MV-4-11 (cell line): ENCODE measurements at regions not wholly inside any gene's neighbourhood (a gene's known extent, or its start where the extent isn't known, plus 50 kb on each side); places are given as distances from the start of the nearest gene placed in this dataset.
"Not testable (repeated sequence)": the region's sequence is repeated elsewhere in the genome, so short reads cannot be mapped to it uniquely, and the experiment has no call there.

Experiments
- DNase-seq: peaks from one replicate; lab custom pipeline; 2025; lab: John Stamatoyannopoulos, UW

DNA sequence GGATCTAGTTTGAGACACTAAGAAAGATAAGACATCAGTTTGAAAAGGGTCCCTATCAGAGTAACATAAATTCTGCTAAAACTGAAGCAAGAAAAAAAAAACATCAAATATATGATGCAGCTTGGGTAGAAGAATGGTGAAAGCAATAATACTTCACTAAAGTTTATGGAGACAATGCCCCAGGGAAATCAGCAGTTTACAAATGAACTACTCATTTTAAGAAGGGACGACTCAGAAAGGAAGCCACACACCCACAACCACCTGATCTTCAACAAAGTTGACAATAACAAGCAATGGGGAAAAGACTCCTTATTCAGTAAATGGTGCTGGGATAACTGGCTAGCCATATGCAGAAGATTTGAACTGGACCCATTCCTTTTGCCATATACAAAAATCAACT is 143.5 kb downstream of the TPBG start:
- DNase-seq, result no peak

DNA sequence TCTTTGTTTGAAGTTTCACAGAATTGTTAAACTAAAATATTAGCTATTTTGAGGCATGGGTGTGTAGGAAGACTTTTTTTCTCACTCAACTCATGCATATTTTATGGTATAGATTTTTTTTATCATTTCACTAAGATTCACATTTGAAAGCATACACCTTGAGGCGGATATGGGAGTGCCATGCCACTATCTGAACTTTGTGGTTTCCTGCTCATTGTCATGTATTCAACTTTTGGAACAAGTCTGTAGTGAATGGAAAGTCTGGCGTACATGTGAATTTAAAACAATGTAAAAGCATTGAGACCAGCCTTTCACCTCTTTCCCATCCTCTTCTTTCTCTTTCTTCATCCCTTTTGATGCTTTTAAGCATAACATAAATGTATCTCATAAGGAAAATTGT is 147.9 kb downstream of the TPBG start:
- no peak for DNase-seq

DNA sequence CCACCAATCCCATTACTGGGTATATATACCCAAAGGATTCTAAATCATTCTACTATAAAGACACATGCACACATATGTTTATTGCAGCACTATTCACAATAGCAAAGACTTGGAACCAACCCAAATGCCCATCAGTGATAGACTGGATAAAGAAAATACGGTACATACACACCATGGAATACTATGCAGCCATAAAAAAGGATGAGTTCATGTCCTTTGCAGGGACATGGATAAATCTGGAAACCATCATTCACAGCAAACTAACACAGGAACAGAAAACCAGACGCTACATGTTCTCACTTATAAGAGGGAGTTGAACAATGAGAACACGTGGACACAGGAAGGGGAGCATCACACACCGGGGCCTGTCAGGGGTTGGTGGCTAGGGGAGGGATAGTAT is 154.3 kb downstream of the TPBG start:
- not testable (repeated sequence) for DNase-seq

DNA sequence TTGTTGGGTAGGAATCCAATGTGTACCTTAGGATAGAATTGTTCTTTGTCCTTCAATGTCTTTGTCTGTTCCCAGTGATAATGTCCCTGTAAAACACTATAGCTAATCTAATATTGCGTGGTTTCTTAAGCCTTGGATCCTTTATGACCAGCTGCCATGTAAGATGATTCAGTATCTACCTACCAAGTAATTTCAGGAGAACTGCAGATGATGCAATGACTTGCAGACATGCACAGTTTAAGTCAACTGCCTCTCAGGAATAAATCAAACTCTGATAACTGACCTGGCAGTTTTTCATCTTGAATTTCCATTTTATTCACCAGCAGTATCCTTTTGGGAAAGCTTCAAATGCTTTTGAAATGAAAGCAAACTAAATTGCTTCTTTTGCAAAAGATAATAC is 157.8 kb downstream of the TPBG start:
- no peak for DNase-seq

DNA sequence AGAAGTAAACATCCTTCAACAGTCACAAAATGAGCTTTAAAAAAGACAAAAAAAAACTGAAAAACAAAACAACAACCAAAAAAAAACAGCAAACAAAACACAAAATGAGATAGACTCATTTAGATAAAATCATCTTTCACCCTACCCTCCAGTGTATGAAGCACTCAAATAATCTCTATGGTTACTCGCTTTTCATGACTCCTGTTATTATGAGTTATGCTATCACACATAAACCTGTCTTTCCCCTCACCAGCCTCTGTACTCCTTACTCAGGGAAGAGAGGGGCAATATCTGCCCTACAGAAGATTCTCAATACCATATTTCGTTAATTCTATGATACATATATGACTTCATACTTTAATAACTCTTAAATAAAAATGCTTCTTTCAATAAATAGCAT is 158.2 kb downstream of the TPBG start:
- DNase-seq, result no peak

DNA sequence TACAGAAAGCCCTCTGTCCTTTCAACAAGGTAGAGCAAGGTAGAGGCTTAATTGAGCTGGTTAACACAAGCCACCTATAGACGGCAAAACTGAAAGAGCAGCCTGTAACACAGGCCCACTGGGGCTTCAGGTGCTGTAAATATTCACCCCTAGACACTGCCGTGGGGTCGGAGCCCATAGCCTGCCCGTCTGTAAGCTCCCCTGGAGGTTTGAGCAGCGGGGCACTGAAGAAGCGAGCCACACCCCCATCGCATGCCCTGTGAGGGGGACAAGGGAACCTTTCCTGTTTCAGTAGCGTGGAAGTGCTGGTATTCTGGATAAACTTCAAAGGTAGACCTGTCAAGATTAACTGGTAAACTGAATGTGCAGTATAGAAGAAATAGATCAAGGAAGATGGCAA is 160.4 kb downstream of the TPBG start:
- DNase-seq, result no peak

DNA sequence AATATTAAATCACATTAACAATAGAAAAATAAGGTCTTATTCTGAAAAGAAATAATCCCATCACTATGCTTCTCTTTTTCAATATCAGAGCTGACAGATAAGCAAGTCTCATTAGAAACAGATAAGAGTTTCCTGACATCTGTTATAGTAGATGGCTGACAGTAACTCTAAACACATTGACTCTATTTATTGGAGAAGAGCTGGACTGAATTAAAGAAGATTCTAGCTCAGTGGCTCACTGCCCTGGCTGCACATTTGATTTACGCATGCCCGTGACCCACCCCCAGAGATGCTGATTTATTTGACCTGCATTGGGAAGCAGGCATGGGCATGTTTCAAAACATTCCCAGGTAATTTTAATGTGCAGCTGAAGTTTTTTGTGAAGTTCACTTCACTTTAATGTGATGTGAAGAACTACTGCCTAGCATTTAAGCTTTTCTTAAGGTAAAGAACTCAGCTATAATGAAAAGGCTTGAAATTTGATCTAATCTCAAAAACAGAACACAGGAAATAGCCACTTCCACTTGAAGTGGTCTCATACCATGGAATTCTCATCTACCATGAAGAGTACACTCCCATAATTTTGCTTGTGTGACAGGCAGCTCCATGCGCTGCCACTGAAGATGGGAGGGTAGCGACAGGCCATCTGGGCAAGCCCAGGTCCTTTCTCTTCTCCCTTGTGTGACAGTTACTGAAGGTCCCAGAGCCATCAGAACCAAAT is 162.3 kb downstream of the TPBG start:
- no peak for DNase-seq

DNA sequence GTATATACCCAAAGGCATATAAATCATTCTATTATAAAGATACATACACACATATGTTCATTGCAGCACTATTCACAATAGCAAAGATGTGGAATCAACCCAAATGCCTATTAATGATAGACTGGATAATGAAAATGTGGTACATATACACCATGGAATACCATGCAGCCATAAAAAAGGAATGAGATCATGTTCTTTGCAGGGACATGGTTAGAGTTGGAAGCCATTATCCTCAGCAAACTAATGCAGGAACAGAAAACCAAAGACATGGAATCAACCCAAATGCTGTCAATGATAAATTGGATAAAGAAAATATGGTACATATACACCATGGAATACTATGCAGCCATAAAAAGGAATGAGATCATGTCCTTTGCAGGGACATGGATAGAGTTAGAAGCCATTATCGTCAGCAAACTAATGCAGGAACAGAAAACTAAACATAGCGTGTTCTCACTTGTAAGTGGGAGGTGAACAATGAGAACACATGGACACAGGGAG is 166.4 kb downstream of the TPBG start:
- DNase-seq, result not testable (repeated sequence)

DNA sequence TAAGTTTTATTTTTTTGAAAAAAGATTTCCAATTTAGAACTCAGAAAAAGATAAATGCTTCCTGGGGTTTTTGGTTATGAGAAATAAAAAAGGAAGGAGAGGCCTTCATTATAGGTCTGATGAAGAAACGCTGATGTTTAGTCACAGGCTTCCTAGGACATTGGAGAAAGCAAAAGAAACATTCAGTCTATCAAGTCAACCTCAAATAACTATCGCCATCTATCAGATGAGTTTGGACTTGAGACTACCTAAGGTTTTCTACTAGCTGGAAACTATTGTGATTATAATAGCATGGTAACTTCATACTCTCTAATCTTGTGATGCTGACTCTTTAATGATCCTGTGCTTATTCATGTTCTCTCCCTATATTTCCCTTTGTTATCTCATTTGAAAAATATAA is 171.3 kb downstream of the TPBG start:
- DNase-seq, result no peak

DNA sequence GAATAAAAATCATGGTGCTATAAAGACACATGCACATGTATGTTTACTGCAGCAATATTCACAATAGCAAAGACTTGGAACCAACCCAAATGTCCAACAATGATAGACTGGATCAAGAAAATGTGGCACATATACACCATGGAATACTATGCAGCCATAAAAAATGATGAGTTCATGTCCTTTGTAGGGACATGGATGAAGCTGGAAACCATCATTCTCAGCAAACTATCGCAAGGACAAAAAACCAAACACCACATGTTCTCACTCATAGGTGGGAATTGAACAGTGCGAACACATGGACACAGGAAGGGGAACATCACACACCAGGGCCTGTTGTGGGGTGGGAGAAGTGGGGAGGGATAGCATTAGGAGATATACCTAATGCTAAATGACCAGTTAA is 185.9 kb downstream of the TPBG start:
- DNase-seq, result not testable (repeated sequence)

DNA sequence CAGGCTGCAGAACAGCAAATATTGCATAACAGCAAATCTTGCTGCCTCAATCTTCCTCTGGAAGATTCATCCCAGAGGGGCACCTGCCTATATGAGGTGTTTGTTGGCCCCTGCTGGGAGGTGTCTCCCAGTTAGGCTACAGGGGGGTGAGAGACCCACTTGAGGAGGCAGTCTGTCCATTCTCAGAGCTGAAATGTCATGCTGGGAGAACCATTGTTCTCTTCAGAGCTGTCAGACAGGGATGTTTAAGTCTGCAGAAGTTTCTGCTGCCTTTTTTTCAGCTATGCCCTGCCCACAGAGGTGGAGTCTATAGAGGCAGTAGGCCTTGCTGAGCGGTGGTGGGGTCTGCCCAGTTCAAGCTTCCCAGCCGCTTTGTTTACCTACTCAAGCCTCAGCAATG is 187.7 kb downstream of the TPBG start:
- DNase-seq, result not testable (repeated sequence)

DNA sequence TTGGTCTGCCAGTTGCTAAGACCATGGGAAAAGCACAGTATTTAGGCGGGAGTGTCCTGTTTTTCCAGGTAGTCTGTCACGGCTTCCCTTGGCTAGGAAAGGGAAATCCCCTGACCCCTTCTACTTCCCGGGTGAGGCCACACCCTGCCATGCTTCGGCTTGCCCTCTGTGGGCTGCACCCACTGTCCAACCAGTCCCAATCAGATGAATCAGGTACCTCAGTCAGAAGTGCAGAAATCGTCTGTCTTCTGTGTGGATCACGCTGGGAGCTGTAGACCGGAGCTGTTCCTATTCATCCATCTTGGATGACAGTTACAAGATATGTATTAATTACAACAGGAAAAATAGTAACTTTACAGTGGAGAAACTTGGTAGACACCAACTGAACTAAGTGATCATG is 188.2 kb downstream of the TPBG start:
- no peak for DNase-seq

DNA sequence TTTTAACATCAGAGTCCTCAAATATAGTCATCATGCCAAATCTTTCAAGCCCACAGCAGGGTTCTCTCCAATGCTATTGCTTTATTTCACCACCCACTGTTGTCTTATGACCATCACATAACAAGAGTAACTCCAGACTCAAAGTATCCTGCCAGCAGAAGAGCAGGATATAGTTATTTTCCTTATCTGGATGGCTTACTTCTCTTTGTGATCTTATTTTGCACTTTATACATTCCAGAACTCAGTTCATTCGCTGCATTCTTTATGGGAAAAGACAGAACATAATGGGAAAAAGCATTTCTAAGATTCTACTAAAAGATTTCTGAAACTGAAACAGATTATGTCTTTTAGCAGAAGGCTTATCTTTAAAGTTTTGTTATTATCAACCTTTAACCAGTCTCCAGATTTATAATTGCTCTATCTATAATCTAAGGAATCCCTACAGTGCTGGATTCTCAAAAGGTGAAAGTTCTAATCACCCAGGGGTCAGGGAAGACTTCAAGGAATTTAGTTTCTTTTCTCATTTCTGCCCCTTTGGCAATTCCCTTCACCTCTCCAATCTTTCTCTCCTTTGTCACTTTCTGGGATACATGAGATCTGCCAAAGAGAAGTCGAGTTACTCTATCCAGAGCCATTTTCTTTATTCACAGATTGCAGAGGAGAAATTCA is 190.4 kb downstream of the TPBG start:
- no peak for DNase-seq

DNA sequence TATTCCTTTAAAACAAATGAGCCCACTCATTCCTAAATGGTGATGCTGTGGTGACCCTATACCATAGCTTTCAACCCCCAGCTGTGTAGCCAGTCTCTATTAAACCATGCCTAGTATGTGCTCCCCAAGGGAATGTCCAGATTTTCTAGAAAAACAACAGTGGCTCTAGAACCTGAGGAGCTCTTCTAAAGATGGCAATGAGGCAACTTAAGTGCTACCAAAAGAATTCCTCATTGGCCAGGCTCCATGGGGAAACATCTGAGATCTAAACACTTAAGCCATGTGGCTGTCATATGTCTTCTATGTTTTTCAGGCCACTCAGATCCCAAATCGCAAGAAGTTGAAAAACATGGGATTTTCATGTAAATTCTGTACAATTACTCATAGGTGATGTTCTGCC is 191.0 kb downstream of the TPBG start:
- no peak for DNase-seq

DNA sequence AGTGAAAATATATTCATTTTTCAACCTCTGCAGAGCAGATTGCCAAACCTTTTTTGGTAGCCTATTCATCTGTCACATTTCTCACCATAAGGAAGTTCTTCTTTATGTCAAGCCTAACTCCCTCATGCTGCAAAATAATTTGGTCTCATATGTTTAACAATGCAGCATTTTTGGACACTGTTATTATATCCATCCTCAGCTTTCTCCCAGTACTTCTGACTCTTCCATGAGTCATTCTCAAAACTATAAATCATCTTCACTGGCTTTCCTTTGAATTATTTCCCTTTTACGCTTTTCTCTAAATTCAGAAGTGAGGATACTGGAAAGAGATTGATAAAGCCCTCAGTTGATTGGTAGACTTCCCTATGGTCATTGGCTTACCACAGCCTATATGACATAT is 192.2 kb downstream of the TPBG start:
- DNase-seq, result no peak

DNA sequence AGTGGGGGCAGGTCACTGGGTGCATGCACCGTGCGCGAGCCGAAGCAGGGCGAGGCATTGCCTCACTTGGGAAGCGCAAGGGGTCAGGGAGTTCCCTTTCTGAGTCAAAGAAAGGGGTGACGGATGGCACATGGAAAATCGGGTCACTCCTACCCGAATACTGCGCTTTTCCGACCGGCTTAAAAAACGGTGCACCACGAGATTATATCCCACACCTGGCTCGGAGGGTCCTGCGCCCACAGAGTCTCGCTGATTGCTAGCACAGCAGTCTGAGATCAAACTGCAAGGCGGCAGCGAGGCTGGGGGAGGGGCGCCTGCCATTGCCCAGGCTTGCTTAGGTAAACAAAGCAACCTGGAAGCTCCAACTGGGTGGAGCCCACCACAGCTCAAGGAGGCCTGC is 194.9 kb downstream of the TPBG start:
- not testable (repeated sequence) for DNase-seq

DNA sequence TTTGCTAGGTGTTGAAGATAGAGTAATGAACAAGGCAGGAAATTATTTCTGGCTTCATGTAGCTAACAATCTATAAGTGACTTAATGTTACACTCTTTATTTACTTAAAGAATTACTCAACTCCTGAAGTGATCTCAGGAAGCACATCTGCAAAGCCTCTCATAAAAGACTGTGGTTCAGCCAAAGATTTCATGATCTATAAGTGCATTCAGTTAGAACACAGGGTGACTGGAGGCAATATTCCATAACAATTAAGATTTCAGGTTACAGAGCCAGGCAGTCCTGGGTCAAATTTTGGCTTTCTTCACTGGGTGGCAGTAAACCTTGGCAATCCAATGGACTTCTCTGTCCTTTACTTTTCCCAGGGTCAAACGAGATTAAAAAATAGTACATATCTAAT is 204.0 kb downstream of the TPBG start:
- DNase-seq, result no peak

DNA sequence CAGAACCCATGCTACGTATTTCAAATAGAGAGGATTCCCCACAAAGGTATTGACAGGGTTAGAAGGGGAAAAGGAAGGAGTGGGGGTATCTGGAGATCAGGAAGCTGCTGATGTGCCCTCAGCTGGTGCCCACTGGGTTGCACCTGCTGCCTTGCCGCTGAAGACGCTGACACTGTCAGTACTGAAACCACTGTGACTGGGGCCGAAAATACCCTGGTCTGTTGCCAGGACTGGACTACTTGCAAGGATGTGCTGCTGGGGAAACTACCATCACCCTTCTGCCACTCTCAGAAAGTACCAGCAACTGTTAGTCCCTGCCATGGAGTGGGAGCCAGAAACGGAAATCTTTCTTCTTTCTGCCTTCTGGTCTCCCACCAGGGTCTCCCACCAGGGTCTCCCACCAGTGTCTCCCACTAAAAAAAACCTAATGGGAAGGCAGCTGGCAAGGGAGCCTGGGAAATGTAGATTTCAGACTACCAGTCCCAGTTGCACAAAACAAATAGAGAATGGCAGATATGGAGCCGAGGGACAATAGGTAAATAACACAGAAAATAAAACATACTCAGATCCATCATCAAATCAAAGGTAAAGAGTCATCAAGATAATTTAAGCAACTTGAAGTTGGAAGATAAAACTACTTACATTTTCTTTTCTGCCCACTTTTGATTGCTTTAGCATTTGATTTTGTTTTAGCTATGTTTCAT is 204.8 kb downstream of the TPBG start:
- DNase-seq, result no peak

DNA sequence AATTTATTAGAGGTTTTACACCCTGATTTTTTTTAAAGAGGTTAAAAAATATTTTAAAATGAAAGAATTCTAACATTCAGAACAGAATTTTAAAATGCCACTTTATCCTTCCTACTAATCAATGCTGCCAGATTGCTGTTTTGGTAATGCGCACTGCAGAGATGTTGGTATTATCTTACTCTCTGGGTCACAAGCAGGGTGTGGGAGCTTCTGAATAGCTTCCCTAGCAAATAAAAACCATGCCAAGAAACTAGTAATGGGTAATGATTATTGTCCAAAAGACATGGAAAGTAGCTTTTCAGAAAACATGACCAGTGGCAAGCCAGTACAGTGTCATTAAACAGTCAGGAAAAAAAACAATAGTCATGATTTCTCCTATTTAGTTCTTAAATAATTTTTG is 205.4 kb downstream of the TPBG start:
- DNase-seq, result no peak

DNA sequence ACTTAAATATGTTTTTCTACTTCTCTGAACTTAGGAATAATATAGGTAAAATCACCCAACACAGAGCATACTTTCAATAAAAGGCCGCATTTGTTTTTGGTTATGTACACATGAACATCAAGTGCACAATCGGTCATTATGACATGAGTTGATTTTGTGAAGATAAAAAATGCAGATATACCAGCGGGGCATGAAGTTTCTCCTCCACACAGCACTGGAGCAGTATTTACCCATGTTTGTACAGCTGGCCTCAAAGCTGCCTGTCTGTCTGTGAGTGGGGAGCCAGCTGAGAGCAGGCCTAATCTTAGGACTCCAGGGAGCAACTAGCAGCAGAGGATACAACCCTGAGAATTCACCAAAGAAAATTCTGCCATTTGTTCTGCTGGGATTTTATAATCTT is 206.5 kb downstream of the TPBG start:
- no peak for DNase-seq

DNA sequence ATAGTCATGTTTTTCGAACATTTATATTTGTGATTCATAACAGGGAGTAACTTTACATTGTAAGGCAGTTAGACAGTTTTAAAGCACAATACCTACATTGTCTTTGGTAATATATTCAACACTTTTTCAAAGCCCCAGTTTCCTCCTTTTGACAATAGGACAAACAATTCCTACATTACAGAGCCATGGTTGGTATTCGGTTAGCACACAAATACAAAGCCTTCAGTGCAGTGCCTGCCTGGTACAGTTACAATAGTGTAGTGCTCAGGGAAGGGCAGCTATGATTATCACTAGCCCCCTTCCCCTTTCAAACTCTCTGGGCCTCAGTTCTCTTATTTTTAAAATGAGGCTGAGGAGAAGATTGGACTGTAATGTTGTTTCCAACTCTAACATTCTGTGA is 207.8 kb downstream of the TPBG start:
- no peak for DNase-seq

DNA sequence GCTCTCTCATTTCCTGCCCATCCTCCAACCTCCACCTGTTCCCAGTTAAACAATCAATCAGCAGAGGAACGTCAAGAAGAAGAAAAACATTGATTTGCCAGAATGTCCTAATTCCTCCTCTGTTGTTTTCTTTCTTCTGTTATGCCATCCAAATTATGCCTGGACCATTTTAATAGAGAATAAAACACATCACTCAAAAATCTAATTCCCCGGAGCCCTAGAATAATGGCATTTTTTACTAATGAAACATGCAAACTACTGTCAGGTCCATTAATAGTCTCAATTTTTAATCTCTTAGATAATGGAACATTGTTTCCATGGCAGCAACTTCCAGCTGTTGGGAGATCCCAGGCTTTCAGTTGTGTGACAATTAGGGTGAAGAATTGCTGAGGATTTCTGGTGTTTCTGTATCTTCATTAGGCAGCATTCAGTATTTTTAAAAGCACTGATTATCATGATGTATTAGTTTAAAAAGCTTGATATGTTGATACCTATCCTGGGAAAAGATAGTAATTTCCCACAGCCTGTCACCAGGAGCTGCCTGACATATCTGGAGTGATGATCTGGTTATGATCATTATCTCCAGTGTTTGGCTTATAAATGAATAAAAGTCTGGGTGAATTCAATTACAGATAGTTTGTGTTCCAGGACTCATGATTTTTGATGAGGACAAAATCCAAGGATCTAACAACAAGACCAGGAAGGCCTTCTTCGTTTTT is 209.8 kb downstream of the TPBG start:
- no peak for DNase-seq

DNA sequence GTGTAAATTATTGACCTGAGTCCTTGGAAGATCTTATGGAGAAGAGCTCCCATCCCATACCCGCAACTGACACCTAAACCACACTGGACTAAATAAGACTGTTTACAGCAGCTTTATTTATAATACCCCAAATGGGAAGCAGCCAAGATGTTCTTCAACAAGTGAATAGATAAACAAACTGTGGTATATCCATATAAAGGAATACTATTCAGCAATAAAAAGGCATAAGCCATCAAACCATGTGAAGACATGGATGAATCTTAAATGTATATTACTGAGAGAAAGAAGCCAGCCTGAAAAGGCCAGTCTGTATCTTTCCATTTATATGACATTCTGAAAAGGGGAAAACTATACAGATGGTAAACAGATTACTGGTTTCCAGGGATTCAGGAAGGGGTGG is 212.7 kb downstream of the TPBG start:
- no peak for DNase-seq
